HCT116 (cell line): ENCODE measurements at regions not wholly inside any gene's neighbourhood (a gene's known extent, or its start where the extent isn't known, plus 50 kb on each side); places are given as distances from the start of the nearest gene placed in this dataset.
"Not testable (repeated sequence)": the region's sequence is repeated elsewhere in the genome, so short reads cannot be mapped to it uniquely, and the experiment has no call there.

Experiments
- ATAC-seq: fragments of 200-7000 bp; cut with Tn5 transposase; 2 replicates; pipeline ENCODE4 v1.9.1; 2020; ENCODE audit warnings: mild to moderate bottlenecking, moderate library complexity
- BruUV-seq: library from RNA; stranded (reverse); fragments of 400-500 nt; replicated peaks from 2 replicates; lab custom pipeline; 2021; lab: Mats Ljungman, UMichigan
- CTCF ChIA-PET: fragments of 300-600 bp; sonication (Branson Sonifier 250); formaldehyde crosslinking; loops from one replicate; lab custom pipeline; 2021; ENCODE audit warnings: antibody characterized with exemption; lab: Charles Lee
- POLR2A ChIA-PET: fragments of 300-600, 350-600 bp; sonication (Branson Sonifier 250); formaldehyde crosslinking; loops from one replicate; lab custom pipeline; 2021; ENCODE audit warnings: antibody characterized with exemption; lab: Charles Lee
- RAD21 ChIA-PET, 2 experiments: fragments of 300-600 bp; sonication (Branson Sonifier 250); formaldehyde crosslinking; loops; one replicate each; lab custom pipeline; 2023; ENCODE audit warnings: low total read pairs in 2 of 2; ENCODE audit not compliant: uncharacterized antibody in 2 of 2, unreplicated experiment in 2 of 2, low non-redundant PET in 1 of 2; lab: Charles Lee
- DNase-seq: peaks from one replicate; pipeline ENCODE4 v3.0.0-alpha.2; 2010; ENCODE audit warnings: low read depth, low spot score
- H2AFZ ChIP-seq: fragments of 200-600 bp; shearing (Covaris generic), sonication (generic); 2 replicates; pipeline ENCODE4 v1.6.1; 2017; ENCODE audit warnings: low read depth, mixed run types, mixed read lengths, antibody characterized with exemption, low read length; ENCODE audit not compliant: poor library complexity, severe bottlenecking
- H3K27ac ChIP-seq: 2 replicates; pipeline ENCODE4 v1.5.1; 2012; ENCODE audit warnings: low read depth, low read length
- H3K27me3 ChIP-seq: fragments of 200-600 bp; sonication (generic); 2 replicates; pipeline ENCODE4 v1.6.1; 2016; ENCODE audit warnings: mixed run types, low read length, mixed read lengths; ENCODE audit not compliant: insufficient read depth
- H3K36me3 ChIP-seq, 2 experiments: fragments of 200-500 bp in 1 of 2; fragments of 200-600 bp in 1 of 2; sonication (Bioruptor generic) in 1 of 2; sonication (generic) in 1 of 2; 2 replicates each; pipeline versions ENCODE4 v1.5.1 to v1.6.1; 2014 to 2016; ENCODE audit warnings: low read length in 2 of 2, inconsistent platforms in 1 of 2, mixed read lengths in 1 of 2, mixed run types in 1 of 2; ENCODE audit not compliant: insufficient read depth in 2 of 2, control insufficient read depth in 1 of 2
- H3K4me1 ChIP-seq, 2 experiments: fragments of 200-600 bp in 1 of 2; sonication (generic) in 1 of 2; 2 replicates each; pipeline versions ENCODE4 v1.5.1 to v1.6.1; 2012 to 2017; ENCODE audit warnings: low read length in 2 of 2, inconsistent platforms in 1 of 2, mild to moderate bottlenecking in 1 of 2, mixed read lengths in 1 of 2, mixed run types in 1 of 2, moderate library complexity in 1 of 2; ENCODE audit not compliant: insufficient read depth in 2 of 2, control insufficient read depth in 1 of 2
- H3K4me2 ChIP-seq: fragments of 200-600 bp; sonication (generic); 2 replicates; pipeline ENCODE4 v1.6.1; 2017; ENCODE audit warnings: mixed run types, low read length, mixed read lengths
- H3K4me3 ChIP-seq, 2 experiments: fragments of 200-600 bp in 1 of 2; sonication (generic) in 1 of 2; replicated peaks in 1 of 2; 2 replicates each; pipeline ENCODE4 v1.5.1; 2011 to 2016; ENCODE audit warnings: low read length in 2 of 2, control low read depth in 1 of 2, low read depth in 1 of 2, mild to moderate bottlenecking in 1 of 2, mixed read lengths in 1 of 2, mixed run types in 1 of 2
- H3K79me2 ChIP-seq: fragments of 200-600 bp; sonication (generic); 2 replicates; pipeline ENCODE4 v1.6.1; 2017; ENCODE audit warnings: mild to moderate bottlenecking, mixed run types, low read length, moderate library complexity, mixed read lengths; ENCODE audit not compliant: insufficient read depth
- H3K9ac ChIP-seq: fragments of 200-600 bp; sonication (generic); 2 replicates; pipeline ENCODE4 v1.6.1; 2016; ENCODE audit warnings: low read length, mixed read lengths
- H3K9me2 ChIP-seq: fragments of 200-600 bp; sonication (generic), shearing (Covaris generic); 2 replicates; pipeline ENCODE4 v1.6.1; 2017; ENCODE audit warnings: mixed run types, mild to moderate bottlenecking, moderate library complexity; ENCODE audit not compliant: insufficient read depth
- H3K9me3 ChIP-seq, 2 experiments: fragments of 200-500 bp in 1 of 2; fragments of 200-600 bp in 1 of 2; sonication (Bioruptor generic) in 1 of 2; sonication (generic) in 1 of 2; 2 replicates each; pipeline ENCODE4 v1.6.1; 2014 to 2017; ENCODE audit warnings: low read length in 2 of 2, mixed read lengths in 2 of 2, inconsistent platforms in 1 of 2, low read depth in 1 of 2, mild to moderate bottlenecking in 1 of 2, mixed run types in 1 of 2, moderate library complexity in 1 of 2; ENCODE audit not compliant: control insufficient read depth in 1 of 2, insufficient read depth in 1 of 2
- H4K20me1 ChIP-seq: fragments of 200-600 bp; sonication (generic), shearing (Covaris generic); 2 replicates; pipeline ENCODE4 v1.6.1; 2017; ENCODE audit warnings: mixed run types, mild to moderate bottlenecking, moderate library complexity; ENCODE audit not compliant: insufficient read depth
- ELF1 ChIP-seq: IDR thresholded peaks from 2 replicates; pipeline ENCODE4 v1.6.1; 2012; ENCODE audit warnings: low read depth, borderline replicate concordance
- EZH2phosphoT487 ChIP-seq: fragments of 200-600 bp; IDR thresholded peaks from 2 replicates; pipeline ENCODE4 v1.6.1; 2018; ENCODE audit warnings: antibody characterized with exemption, borderline replicate concordance
- SP1 ChIP-seq: IDR thresholded peaks from 2 replicates; pipeline ENCODE4 v1.6.1; 2012; ENCODE audit warnings: low read depth
- SRF ChIP-seq: IDR thresholded peaks from 2 replicates; pipeline ENCODE4 v1.6.1; 2012; ENCODE audit warnings: low read depth
- ZFX ChIP-seq: fragments of 450-650 bp; IDR thresholded peaks from 2 replicates; pipeline ENCODE4 v1.6.1; 2017
- intact Hi-C: fragments of 100-400 bp; cut with micrococcal nuclease; formaldehyde crosslinking; loops from 2 replicates; pipeline ENCODE4 v1.10.0; 2022
- TF ChIP-seq, protein P1 (sequence below), 3 experiments: fragments of 200-600 bp in 1 of 3; sonication (generic) in 1 of 3; IDR thresholded peaks in 2 of 3; conservative IDR thresholded peaks in 1 of 3; 2 replicates each; pipeline ENCODE4 v1.5.1; 2012 to 2017; ENCODE audit warnings: low read depth in 2 of 3, low read length in 2 of 3, antibody characterized with exemption in 1 of 3, borderline replicate concordance in 1 of 3, control low read depth in 1 of 3, mild to moderate bottlenecking in 1 of 3, mixed read lengths in 1 of 3, mixed run types in 1 of 3, moderate library complexity in 1 of 3; ENCODE audit not compliant: insufficient read depth in 1 of 3

DNA sequence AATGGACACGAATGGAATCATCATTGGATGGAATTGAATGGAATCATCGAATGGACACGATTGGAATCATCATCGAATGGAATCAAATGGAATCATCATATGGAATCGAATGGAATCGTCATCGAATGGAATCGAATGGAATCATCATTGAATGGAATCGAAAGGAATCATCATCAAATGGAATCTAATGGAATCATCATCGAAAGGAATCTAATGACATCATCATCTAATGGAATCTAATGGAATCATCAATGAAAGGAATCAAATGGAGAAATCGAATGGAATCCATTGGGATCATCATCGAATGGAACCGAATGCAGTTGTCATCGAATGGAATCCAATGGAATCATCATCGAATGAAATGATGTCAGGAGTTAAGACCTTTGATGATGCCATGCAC, 154.9 kb downstream of the SHCBP1 start:
- DNase-seq: no peak
- Histone ChIP-seq H3K27ac (no peak overlapping the region), H2AFZ (no peak overlapping the region), H4K20me1 (no peaks in the 10 kb centered on the region), H3K9me3 (peaks cover 8 to 38% of the 10 kb centered on the region in 2 experiments; a peak in 2 of 4 replicates), H3K79me2 (no peaks in the 10 kb centered on the region), H3K9ac (no peak overlapping the region), H3K4me1 (no peaks in the 10 kb centered on the region), H3K9me2 (no peaks in the 10 kb centered on the region), H3K4me3 (no peak overlapping the region), H3K36me3 (no peaks in the 10 kb centered on the region), H3K4me2 (no peak overlapping the region), H3K27me3 (no peaks in the 10 kb centered on the region)
- ATAC-seq: no peak
- intact Hi-C loops: no loop called here
- CTCF ChIA-PET: no interaction called here
- RAD21 ChIA-PET: no interaction called here
- no TSS peak for BruUV-seq
- TF ChIP-seq ELF1: no peak
- no peak for TF ChIP-seq EZH2phosphoT487
- TF ChIP-seq ZFX: no peak
- no peak for TF ChIP-seq SRF
- TF ChIP-seq, protein P1, sequence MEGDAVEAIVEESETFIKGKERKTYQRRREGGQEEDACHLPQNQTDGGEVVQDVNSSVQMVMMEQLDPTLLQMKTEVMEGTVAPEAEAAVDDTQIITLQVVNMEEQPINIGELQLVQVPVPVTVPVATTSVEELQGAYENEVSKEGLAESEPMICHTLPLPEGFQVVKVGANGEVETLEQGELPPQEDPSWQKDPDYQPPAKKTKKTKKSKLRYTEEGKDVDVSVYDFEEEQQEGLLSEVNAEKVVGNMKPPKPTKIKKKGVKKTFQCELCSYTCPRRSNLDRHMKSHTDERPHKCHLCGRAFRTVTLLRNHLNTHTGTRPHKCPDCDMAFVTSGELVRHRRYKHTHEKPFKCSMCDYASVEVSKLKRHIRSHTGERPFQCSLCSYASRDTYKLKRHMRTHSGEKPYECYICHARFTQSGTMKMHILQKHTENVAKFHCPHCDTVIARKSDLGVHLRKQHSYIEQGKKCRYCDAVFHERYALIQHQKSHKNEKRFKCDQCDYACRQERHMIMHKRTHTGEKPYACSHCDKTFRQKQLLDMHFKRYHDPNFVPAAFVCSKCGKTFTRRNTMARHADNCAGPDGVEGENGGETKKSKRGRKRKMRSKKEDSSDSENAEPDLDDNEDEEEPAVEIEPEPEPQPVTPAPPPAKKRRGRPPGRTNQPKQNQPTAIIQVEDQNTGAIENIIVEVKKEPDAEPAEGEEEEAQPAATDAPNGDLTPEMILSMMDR (IDR thresholded peaks at IDR 0.05 in 2 of 3, conservative IDR thresholded peaks at IDR 0.05 in 1 of 3; ENCODE audit: borderline replicate concordance in 1 of 3, insufficient read depth in 1 of 3, low read depth in 2 of 3, low read length in 2 of 3): no peak
- TF ChIP-seq SP1: no peak
- POLR2A ChIA-PET: no interaction called here

DNA sequence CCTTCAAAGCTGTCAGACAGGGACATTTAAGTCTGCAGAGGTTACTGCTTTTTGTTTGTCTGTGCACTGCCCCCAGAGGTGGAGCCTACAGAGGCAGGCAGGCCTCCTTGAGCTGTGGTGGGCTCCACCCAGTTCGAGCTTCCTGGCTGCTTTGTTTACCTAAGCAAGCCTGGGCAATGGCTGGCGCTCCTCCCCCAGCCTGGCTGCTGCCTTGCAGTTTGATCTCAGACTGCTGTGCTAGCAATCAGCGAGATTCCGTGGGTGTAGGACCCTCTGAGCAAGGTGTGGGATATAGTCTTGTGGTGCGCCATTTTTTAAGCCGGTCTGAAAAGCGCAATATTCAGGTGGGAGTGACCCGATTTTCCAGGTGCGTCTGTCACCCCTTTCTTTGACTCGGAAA, 166.4 kb downstream of the SHCBP1 start:
- CTCF ChIA-PET, ATAC-seq, BruUV-seq, POLR2A ChIA-PET, H2AFZ ChIP-seq, H3K27ac ChIP-seq, H3K9ac ChIP-seq, H3K4me3 ChIP-seq, H3K36me3 ChIP-seq, H3K79me2 ChIP-seq, H3K4me1 ChIP-seq, H3K9me2 ChIP-seq, H4K20me1 ChIP-seq, H3K9me3 ChIP-seq, intact Hi-C loops, RAD21 ChIA-PET, DNase-seq, H3K27me3 ChIP-seq, H3K4me2 ChIP-seq: not testable (repeated sequence)
